HepG2 (cell line): ENCODE measurements at regions not wholly inside any gene's neighbourhood (a gene's known extent, or its start where the extent isn't known, plus 50 kb on each side); places are given as distances from the start of the nearest gene placed in this dataset.

ENCODE experiments used
- MEIS2 ChIP-seq: sonication (generic); formaldehyde crosslinking; IDR thresholded peaks from 2 replicates; pipeline ENCODE4 v1.9.0; 2021; ENCODE audit warnings: mild to moderate bottlenecking, missing genetic modification reagents
- TF ChIP-seq, protein P1 (sequence below), 2 experiments: IDR thresholded peaks; 2 replicates each; pipeline ENCODE4 v1.6.1; 2011 to 2012; ENCODE audit warnings: low read length in 2 of 2, borderline replicate concordance in 1 of 2, low read depth in 1 of 2, mild to moderate bottlenecking in 1 of 2, moderate library complexity in 1 of 2

DNA sequence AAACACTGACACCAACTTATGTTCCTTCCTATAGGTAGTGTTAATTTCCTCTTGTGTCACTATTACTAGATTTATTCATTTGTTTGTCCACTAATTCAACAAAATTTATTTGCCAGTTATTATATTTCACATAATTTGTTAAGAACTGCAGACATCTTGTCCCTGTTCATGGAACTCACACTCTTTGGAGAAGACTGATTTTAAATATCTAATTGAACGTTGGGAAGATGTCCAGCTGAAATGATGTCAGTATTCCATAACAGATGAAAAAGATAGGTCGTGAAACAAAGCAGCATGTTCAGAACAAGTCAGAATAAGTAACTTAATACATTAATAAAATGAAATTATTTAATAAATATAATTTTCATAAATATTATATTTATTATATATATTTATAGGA, 873.1 kb upstream of the PHF14 start:
- TF ChIP-seq, protein P1, sequence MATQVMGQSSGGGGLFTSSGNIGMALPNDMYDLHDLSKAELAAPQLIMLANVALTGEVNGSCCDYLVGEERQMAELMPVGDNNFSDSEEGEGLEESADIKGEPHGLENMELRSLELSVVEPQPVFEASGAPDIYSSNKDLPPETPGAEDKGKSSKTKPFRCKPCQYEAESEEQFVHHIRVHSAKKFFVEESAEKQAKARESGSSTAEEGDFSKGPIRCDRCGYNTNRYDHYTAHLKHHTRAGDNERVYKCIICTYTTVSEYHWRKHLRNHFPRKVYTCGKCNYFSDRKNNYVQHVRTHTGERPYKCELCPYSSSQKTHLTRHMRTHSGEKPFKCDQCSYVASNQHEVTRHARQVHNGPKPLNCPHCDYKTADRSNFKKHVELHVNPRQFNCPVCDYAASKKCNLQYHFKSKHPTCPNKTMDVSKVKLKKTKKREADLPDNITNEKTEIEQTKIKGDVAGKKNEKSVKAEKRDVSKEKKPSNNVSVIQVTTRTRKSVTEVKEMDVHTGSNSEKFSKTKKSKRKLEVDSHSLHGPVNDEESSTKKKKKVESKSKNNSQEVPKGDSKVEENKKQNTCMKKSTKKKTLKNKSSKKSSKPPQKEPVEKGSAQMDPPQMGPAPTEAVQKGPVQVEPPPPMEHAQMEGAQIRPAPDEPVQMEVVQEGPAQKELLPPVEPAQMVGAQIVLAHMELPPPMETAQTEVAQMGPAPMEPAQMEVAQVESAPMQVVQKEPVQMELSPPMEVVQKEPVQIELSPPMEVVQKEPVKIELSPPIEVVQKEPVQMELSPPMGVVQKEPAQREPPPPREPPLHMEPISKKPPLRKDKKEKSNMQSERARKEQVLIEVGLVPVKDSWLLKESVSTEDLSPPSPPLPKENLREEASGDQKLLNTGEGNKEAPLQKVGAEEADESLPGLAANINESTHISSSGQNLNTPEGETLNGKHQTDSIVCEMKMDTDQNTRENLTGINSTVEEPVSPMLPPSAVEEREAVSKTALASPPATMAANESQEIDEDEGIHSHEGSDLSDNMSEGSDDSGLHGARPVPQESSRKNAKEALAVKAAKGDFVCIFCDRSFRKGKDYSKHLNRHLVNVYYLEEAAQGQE (IDR thresholded peaks at IDR 0.05; ENCODE audit: borderline replicate concordance in 1 of 2, low read depth in 1 of 2, low read length in 2 of 2) = no peak
- TF ChIP-seq MEIS2 = no peak
